PFSK-1 (cell line): ENCODE measurements at regions not wholly inside any gene's neighbourhood (a gene's known extent, or its start where the extent isn't known, plus 50 kb on each side); places are given as distances from the start of the nearest gene placed in this dataset.

Experiments used
- POLR2AphosphoS5 ChIP-seq: IDR thresholded peaks from 2 replicates; pipeline ENCODE4 v1.6.1; 2012; ENCODE audit warnings: low read depth, mild to moderate bottlenecking, control low read depth, low read length, moderate library complexity
- REST ChIP-seq, 2 experiments: IDR thresholded peaks; 2 replicates each; pipeline versions ENCODE4 v1.6.1 to v1.8.0; 2011 to 2012; ENCODE audit warnings: low read depth in 2 of 2, low read length in 2 of 2, control low read depth in 1 of 2, inconsistent platforms in 1 of 2, mild to moderate bottlenecking in 1 of 2, moderate library complexity in 1 of 2; ENCODE audit not compliant: insufficient read depth in 1 of 2
- SIN3A ChIP-seq: IDR thresholded peaks from 2 replicates; pipeline ENCODE4 v1.6.1; 2012; ENCODE audit warnings: mild to moderate bottlenecking, low read length, moderate library complexity, borderline replicate concordance; ENCODE audit not compliant: insufficient read depth
- TAF1 ChIP-seq: IDR thresholded peaks from 2 replicates; pipeline ENCODE4 v1.6.1; 2012; ENCODE audit warnings: low read length, control low read depth, borderline replicate concordance; ENCODE audit not compliant: insufficient read depth

GRCh38 chr17:33574942-33575445 is 281.9 kb upstream of the ASIC2 start:
- TF ChIP-seq SIN3A (no peak), POLR2AphosphoS5 (no peak), REST (IDR thresholded peaks at IDR 0.05; ENCODE audit: insufficient read depth in 1 of 2, low read depth in 2 of 2, low read length in 2 of 2) (no peak), TAF1 (no peak)
